Thyroid gland (tissue), 4 donors: ENCODE measurements at regions not wholly inside any gene's neighbourhood (a gene's known extent, or its start where the extent isn't known, plus 50 kb on each side); places are given as distances from the start of the nearest gene placed in this dataset.

ENCODE experiments used
- CTCF ChIP-seq, 6 experiments: fragments of 200-600 bp in 3 of 6; fragments of 450-650 bp in 3 of 6; sonication (generic) in 3 of 6; IDR thresholded peaks; one replicate each; pipeline ENCODE4 v1.5.1; 2016 to 2019; ENCODE audit warnings: antibody characterized with exemption in 6 of 6, mild to moderate bottlenecking in 2 of 6, inconsistent platforms in 1 of 6, moderate library complexity in 1 of 6
- POLR2A ChIP-seq, 2 donors: fragments of 450-650 bp; IDR thresholded peaks; one replicate each; pipeline ENCODE4 v1.6.1; 2017; ENCODE audit warnings: antibody characterized with exemption in 2 of 2, mild to moderate bottlenecking in 2 of 2, moderate library complexity in 1 of 2

- TF ChIP-seq POLR2A (IDR thresholded peaks at IDR 0.05) (no peak), CTCF (IDR thresholded peaks at IDR 0.05) (no peak)
These were observed 228.9 kb downstream of the RBM43 start for GRCh38 chr2:151032741-151033191.
